ENCODE measurements at regions not wholly inside any gene's neighbourhood (a gene's known extent, or its start where the extent isn't known, plus 50 kb on each side); places are given as distances from the start of the nearest gene placed in this dataset.

DNA sequence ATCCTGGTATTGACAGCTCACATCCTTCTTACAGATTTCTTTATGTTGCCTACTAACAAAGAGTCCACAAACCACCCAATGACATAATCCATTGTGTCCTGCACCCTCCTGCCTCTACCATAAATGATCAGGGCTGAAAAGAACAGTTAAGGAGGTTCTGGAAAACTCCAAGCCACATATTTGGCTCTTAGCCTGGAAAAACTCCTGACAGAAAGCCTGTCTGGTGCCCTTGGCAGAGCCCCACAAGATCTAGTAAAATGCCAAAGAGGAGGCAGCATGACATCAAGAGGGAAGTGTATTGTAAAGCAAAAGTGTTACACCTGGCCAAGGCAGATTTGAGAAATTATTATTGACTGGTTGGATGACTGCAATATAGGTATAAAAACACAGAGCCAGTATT, 126.4 kb upstream of the VGLL2 start:
- TF ChIP-seq POLR2A (IDR thresholded peaks at IDR 0.05) = no peak
- TF ChIP-seq, protein P1, sequence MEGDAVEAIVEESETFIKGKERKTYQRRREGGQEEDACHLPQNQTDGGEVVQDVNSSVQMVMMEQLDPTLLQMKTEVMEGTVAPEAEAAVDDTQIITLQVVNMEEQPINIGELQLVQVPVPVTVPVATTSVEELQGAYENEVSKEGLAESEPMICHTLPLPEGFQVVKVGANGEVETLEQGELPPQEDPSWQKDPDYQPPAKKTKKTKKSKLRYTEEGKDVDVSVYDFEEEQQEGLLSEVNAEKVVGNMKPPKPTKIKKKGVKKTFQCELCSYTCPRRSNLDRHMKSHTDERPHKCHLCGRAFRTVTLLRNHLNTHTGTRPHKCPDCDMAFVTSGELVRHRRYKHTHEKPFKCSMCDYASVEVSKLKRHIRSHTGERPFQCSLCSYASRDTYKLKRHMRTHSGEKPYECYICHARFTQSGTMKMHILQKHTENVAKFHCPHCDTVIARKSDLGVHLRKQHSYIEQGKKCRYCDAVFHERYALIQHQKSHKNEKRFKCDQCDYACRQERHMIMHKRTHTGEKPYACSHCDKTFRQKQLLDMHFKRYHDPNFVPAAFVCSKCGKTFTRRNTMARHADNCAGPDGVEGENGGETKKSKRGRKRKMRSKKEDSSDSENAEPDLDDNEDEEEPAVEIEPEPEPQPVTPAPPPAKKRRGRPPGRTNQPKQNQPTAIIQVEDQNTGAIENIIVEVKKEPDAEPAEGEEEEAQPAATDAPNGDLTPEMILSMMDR (IDR thresholded peaks at IDR 0.05) = no peak

All from heart left ventricle (tissue), 13 donors.